ENCODE measurements at regions not wholly inside any gene's neighbourhood (a gene's known extent, or its start where the extent isn't known, plus 50 kb on each side); places are given as distances from the start of the nearest gene placed in this dataset.
"Not testable (repeated sequence)": the region's sequence is repeated elsewhere in the genome, so short reads cannot be mapped to it uniquely, and the experiment has no call there.

- no peak for DNase-seq (ENCODE audit: low spot score)
Observed at GRCh38 chr5:60546207-60546606, 153.8 kb downstream of the DEPDC1B start.

GRCh38 chr5:60545551-60545950 lies 154.4 kb downstream of the DEPDC1B start:
- DNase-seq (ENCODE audit: low spot score) = no peak

GRCh38 chr5:60544142-60544541 lies 155.8 kb downstream of the DEPDC1B start:
- DNase-seq (ENCODE audit: low spot score) = no peak

GRCh38 chr5:60541980-60542379 lies 158.0 kb downstream of the DEPDC1B start:
- DNase-seq (ENCODE audit: low spot score) = no peak

- peak; percentile 51 for DNase-seq (ENCODE audit: low spot score)
Observed at GRCh38 chr5:60540856-60541805, 158.8 kb downstream of the DEPDC1B start.

GRCh38 chr5:60538955-60539866 lies 160.8 kb downstream of the DEPDC1B start:
- no peak for DNase-seq (ENCODE audit: low spot score)

GRCh38 chr5:60538426-60538825 lies 161.5 kb downstream of the DEPDC1B start:
- no peak for DNase-seq (ENCODE audit: low spot score)

- no peak for DNase-seq (ENCODE audit: low spot score)
Observed at GRCh38 chr5:60535951-60536350, 164.0 kb downstream of the DEPDC1B start.

- no peak for DNase-seq (ENCODE audit: low spot score)
Observed at GRCh38 chr5:60535198-60535597, 164.8 kb downstream of the DEPDC1B start.

GRCh38 chr5:60533789-60534188 lies 166.2 kb downstream of the DEPDC1B start:
- DNase-seq (ENCODE audit: low spot score) = no peak

- not testable (repeated sequence) for DNase-seq (ENCODE audit: low spot score)
Observed at GRCh38 chr5:60532796-60533195, 167.2 kb downstream of the DEPDC1B start.

GRCh38 chr5:60530144-60530848 lies 169.7 kb downstream of the DEPDC1B start:
- not testable (repeated sequence) for DNase-seq (ENCODE audit: low spot score)

GRCh38 chr5:60529001-60529400 lies 171.0 kb downstream of the DEPDC1B start:
- no peak for DNase-seq (ENCODE audit: low spot score)

- DNase-seq (ENCODE audit: low spot score) = no peak
Observed at GRCh38 chr5:60527072-60527471, 172.9 kb downstream of the DEPDC1B start.

- DNase-seq (ENCODE audit: low spot score) = no peak
Observed at GRCh38 chr5:60526336-60526875, 173.6 kb downstream of the DEPDC1B start.

GRCh38 chr5:60522292-60522905 lies 177.6 kb downstream of the DEPDC1B start:
- no peak for DNase-seq (ENCODE audit: low spot score)

GRCh38 chr5:60521376-60522291 lies 178.3 kb downstream of the DEPDC1B start:
- no peak for DNase-seq (ENCODE audit: low spot score)

- DNase-seq (ENCODE audit: low spot score) = no peak
Observed at GRCh38 chr5:60520451-60521227, 179.3 kb downstream of the DEPDC1B start.

GRCh38 chr5:60519372-60519771 lies 180.6 kb downstream of the DEPDC1B start:
- DNase-seq (ENCODE audit: low spot score) = no peak
